ENCODE measurements at regions not wholly inside any gene's neighbourhood (a gene's known extent, or its start where the extent isn't known, plus 50 kb on each side); places are given as distances from the start of the nearest gene placed in this dataset.

- TF ChIP-seq, protein P1, sequence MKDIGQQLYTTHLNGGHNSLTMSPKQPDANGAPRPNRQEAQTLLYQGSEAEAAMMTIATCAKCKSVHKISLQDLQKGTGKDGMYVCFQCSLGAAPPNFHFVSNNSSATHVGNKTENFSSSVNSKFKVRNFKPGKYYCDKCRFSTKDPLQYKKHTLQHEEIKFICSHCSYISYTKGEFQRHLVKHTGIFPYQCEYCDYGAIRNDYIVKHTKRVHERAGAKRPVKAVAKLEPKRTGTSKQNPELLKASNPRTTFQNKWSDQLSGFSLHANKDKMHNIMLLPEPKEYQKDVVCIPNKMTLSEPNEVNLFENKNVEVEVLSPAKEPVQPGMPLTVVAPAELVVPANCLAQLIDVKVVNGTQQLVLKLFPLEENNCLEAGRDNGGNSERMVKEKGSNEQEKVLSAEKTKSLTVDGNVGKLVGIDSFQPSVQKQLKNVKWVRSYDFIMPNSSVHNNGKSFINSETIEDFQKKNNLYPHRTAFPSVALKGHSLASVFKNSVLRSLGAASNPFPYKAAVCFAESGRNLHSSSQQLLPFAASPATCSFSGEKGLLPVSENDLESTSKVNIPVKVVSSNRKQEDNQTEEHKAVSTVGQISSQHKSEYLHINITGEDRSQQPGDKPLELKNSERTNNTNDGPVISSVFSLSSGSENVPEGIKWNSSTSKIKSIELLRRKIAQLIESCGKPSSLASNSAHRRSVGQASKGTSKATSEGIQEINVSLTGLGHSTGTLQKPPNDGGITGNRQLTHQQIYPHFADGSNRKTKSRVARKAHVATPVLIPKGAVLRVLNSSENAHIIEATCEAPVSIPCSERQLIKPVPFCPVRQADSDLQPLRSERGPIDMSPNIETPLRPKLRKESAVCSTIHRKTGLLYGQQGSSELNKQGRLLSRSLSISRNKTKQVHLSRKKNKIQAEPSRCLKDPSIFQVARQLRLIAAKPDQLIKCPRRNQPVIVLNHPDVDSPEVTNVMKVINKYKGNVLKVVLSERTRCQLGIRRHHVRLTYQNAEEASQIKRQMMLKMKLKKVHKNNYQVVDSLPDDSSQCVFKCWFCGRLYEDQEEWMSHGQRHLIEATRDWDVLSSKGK (CRISPR knock-in tag; IDR thresholded peaks at IDR 0.05), result no peak
- TF ChIP-seq CBFA2T3 (IDR thresholded peaks at IDR 0.05) (no peak), ZNF79 (CRISPR knock-in tag; IDR thresholded peaks at IDR 0.05; ENCODE audit: low read depth) (no peak), MAFK (IDR thresholded peaks at IDR 0.05; ENCODE audit: low read length) (no peak), ZNF766 (CRISPR knock-in tag; conservative IDR thresholded peaks at IDR 0.05) (no peak)
Measured at GRCh38 chr2:222130855-222131254, 167.9 kb downstream of the PAX3 start (continued).

DNA sequence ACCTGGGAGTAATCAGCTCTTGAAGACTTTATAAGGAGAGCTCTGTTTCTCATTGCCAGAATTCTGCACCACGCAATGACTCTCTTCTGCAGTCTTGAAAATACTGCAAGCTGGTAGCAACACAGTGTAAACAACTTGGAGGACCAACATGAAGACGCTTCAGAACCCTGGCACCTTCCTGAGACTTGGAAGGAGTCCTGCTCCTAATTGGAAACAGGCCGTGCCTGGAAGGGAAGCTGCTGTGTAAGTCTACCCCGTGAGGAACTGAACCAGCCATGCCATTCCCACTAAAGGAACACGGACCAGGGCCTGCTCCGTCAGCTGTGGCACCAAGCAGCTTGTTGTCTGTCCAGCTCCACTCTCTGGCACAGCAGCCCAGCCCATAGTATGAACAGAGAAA, 171.1 kb downstream of the PAX3 start:
- no peak overlapping the region for H2AFZ ChIP-seq (ENCODE audit: low read depth, low read length)
- no peak for FAIRE-seq
- ATAC-seq, result no peak
- no peaks in the 10 kb centered on the region for H3K79me2 ChIP-seq (ENCODE audit: control insufficient read depth, insufficient read depth, low read length)
- POLR2A ChIA-PET, result no interaction called here
- no peaks in the 10 kb centered on the region for H3K4me1 ChIP-seq (replicated peaks in 1 of 2; ENCODE audit: control insufficient read depth in 2 of 2, insufficient read depth in 2 of 2, low read length in 2 of 2)
- H3K9me1 ChIP-seq (ENCODE audit: control insufficient read depth, insufficient read depth, low read length), result no peaks in the 10 kb centered on the region
- H3K36me3 ChIP-seq (ENCODE audit: control insufficient read depth, insufficient read depth, low read length), result no peaks in the 10 kb centered on the region
- in situ Hi-C loops (cut with MboI), result no loop called here
- CTCF ChIA-PET (ENCODE audit: low intra/inter-chr PET ratio), result no interaction called here
- no peaks in the 10 kb centered on the region for H4K20me1 ChIP-seq (replicated peaks; ENCODE audit: control insufficient read depth, insufficient read depth, low read length)
- no peaks in the 10 kb centered on the region for H3K9me3 ChIP-seq (replicated peaks; ENCODE audit: control insufficient read depth, insufficient read depth, low read depth, low read length)
- no TSS peak for BruUV-seq (replicated peaks)
- no peaks in the 10 kb centered on the region for H3K27me3 ChIP-seq (ENCODE audit: control insufficient read depth in 2 of 2, insufficient read depth in 2 of 2, low read length in 2 of 2)
- WGBS (ENCODE audit: insufficient coverage, low coverage, missing lambda C conversion rate), result 0% methylated on average over 5 of the region's 6 CpGs
- no peak overlapping the region for H3K9ac ChIP-seq (ENCODE audit: insufficient read depth in 1 of 2, low read depth in 2 of 2, low read length in 2 of 2)
- no peak overlapping the region for H3K4me2 ChIP-seq (ENCODE audit: insufficient read depth, low read length)
- intact Hi-C loops (cut with micrococcal nuclease), result no loop called here
- H3K27ac ChIP-seq (ENCODE audit: extremely low read depth, low read depth, low read length), result no peak overlapping the region
- H3K4me3 ChIP-seq, result no peak overlapping the region
- DNase-seq (ENCODE audit: extremely low read depth in 1 of 4, low spot score in 3 of 4), result no peak
- TF ChIP-seq HDGF (IDR thresholded peaks at IDR 0.05), result no peak
- TF ChIP-seq, protein P2, sequence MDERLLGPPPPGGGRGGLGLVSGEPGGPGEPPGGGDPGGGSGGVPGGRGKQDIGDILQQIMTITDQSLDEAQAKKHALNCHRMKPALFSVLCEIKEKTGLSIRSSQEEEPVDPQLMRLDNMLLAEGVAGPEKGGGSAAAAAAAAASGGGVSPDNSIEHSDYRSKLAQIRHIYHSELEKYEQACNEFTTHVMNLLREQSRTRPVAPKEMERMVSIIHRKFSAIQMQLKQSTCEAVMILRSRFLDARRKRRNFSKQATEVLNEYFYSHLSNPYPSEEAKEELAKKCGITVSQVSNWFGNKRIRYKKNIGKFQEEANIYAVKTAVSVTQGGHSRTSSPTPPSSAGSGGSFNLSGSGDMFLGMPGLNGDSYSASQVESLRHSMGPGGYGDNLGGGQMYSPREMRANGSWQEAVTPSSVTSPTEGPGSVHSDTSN (CRISPR knock-in tag; IDR thresholded peaks at IDR 0.05; ENCODE audit: low read depth), result no peak
- TF ChIP-seq, protein P2 (tag; conservative IDR thresholded peaks at IDR 0.05; ENCODE audit: low read depth), result no peak
- no peak for TF ChIP-seq L3MBTL2 (IDR thresholded peaks at IDR 0.05)
- no peak for TF ChIP-seq PREB (CRISPR knock-in tag; IDR thresholded peaks at IDR 0.05)
- no peak for TF ChIP-seq ZNF165 (CRISPR knock-in tag; IDR thresholded peaks at IDR 0.05; ENCODE audit: borderline replicate concordance)
- no peak for TF ChIP-seq FUS (optimal IDR thresholded peaks at IDR 0.05; ENCODE audit: low read depth, low read length)
- TF ChIP-seq ZBTB1 (CRISPR knock-in tag; IDR thresholded peaks at IDR 0.05; ENCODE audit: borderline replicate concordance, low read depth), result no peak
- no peak for TF ChIP-seq ZBTB12 (CRISPR knock-in tag; IDR thresholded peaks at IDR 0.05)
- TF ChIP-seq NR2F6 (CRISPR knock-in tag; IDR thresholded peaks at IDR 0.05), result no peak
- TF ChIP-seq ZNF79 (CRISPR knock-in tag; IDR thresholded peaks at IDR 0.05; ENCODE audit: low read depth), result no peak

Measured in K562 (cell line).